SKM-1 treated with dmso at 0.1 percent for 144 hours (cell line): ENCODE measurements at regions not wholly inside any gene's neighbourhood (a gene's known extent, or its start where the extent isn't known, plus 50 kb on each side); places are given as distances from the start of the nearest gene placed in this dataset.
"Not testable (repeated sequence)": the region's sequence is repeated elsewhere in the genome, so short reads cannot be mapped to it uniquely, and the experiment has no call there.

ENCODE experiments used
- DNase-seq: peaks from one replicate; lab custom pipeline; 2025; ENCODE audit not compliant: unreplicated experiment; lab: John Stamatoyannopoulos, UW

DNA sequence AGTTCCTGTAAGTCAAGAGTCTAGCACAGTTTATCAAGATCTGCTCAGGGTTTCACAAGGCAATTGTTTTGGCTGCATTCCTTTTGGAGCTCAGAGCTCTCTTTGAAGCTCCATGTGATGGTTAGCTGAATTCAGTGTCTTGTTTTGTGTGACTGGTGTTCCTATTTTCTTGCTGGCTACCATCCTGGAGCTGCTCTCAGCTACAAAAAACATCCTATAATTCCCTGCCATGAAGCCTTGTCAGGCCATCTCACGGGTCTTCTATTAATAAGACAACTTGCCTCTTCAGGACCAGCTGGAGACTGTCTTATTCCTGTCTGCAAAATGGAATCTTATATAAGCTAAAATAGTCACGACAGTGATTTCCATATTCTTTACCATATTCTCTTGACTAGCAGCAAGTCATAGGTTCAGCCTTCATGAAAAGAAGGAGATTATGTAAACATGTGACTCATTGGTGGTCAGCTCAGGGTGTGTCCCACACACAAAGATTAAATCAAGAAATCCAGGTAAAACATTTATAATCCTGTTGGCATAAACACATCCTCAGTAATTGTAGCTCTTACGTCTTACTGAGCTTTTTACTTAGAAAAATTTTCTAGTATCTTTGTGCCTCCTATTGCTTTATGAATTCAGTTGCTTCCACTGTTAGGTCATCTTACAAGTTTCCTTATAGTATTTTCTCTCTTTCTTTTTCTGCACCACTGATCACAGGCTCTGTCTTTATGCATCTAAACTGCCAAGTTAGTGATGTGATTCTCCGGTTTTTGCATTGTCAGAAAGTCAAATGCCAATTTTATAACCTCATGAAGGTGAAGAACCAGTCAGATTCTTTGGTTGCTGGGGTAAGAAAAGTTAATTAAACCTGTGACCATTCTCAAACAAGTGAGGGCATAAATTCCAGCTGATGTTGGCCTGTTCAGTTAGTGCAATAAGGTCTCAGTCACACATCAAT, 378.5 kb upstream of the MGAT4C start:
- DNase-seq: no peak

DNA sequence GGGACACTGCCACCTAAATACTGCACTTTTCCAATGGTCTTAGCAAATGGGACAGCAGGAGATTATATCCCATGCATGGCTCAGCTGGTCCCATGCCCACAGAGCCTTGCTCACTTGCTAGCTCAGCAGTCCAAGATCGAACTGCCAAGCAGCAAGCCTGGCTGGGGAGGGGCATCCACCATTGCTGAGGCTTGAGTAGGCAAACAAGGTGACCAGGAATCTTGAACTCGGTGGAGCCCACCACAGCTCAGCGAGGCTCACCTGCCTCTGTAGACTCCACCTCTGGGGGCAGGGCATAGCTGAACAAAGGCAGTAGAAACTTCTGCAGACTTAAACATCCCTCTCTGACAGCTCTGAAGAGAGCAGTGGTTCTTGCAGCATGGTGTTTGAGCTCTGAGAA, 370.8 kb upstream of the MGAT4C start:
- no peak for DNase-seq

DNA sequence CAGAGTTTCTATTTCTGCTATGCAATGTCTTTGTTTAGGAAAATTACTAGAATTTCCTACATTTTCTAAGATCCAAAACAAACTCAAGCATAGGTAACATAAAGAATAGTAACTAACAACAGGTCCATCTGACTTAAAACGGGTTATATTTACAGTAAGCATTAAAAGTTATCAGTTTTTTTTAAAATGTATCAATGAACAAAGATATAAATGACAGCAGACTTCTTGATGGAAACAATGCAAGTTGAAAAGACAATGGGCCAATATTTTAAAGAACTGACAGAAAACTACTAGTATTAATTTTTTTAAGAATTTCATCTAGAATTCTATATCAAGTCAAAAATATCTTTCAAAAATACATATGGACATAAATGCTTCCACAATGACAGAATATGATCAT, 367.1 kb upstream of the MGAT4C start:
- no peak for DNase-seq

DNA sequence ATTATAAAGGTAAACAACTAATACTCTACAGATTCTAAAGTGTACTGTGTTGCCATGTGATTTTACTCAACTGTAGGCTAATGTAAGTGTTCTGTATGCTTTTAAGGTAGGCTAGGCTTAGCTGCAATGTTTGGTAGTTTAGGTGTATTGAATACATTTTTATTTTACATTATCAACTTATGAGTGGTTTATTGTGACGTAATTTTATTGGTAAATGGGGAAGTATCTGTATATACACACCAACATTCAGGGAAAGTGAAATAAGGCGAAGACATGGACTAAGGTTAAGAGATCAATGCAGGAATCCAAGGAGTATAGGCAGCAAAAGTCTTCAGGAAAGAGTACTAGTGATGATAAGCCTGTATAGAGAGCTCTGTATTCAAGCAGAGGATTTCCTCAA, 365.8 kb upstream of the MGAT4C start:
- DNase-seq: no peak

DNA sequence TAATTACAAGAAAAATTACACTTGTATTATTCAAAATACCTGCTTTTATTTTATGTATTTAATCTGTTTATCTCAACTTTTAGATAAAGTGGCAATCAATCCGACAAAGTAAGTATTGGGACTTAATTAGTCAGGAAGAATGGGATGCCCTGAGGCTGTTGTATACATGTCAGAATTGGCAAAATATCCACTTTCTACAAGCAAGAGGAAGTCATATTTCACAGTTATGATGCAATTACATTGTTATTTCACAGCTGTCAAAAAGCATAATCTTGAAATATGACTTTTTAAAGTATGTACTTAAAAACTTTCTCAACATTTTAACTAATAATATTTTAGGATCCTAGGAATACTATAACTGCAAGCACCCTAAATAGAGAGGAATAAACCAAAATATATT, 357.1 kb upstream of the MGAT4C start:
- DNase-seq: no peak

DNA sequence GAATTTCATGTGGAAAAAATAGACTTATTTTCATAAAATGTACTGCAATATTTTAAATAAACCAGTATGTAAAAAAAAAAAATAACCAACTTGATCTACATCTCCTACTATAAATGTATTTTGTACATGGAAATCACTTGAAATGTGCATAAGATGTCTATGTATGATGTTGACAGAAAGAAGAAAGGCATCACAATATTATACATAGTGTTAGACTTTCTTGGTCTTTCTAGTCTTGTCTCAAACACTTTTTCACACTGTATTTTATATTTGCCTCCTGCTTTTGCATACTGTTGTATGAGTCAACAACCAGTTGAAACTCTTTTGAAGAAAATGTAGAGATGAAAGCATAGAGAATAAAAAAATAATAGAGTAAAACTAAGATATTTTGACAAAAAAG, 352.4 kb upstream of the MGAT4C start:
- DNase-seq: no peak

DNA sequence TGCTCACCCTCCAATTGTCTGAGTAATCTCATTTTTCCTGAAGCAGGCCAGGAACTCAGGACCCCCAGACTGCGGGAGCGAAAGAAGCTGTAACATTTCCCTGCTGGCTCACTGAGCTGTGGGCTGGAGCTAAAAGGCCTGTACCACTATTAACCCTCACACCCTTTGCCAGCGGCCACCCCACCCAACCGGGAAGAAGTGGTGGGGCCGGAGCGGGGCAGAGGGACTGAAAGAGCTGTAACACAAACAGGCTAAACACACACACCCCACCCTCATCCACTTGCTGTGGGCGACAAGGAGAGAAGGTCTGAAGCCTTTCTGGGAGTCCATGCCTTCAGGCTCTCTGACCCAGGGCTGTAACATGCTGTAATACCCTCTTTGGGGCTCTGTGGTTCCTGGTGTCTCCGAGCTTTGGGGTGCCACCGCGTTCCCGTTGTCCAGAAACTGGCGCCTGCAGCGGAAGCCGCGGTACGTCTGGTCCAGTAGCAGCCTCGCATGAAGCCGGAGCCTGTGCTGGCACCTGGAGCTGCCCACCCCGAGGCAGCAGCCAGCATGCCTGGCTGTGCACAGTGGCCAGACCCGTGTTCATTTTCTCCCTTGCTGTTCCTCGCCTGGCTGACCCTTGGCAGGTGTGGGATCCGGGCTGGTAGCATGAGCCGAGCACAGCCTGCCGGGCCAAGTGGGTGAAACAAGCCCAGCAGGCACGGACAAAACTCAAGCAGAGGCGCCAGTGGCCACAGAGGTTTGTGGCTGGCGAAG, 345.5 kb upstream of the MGAT4C start:
- DNase-seq: no peak

DNA sequence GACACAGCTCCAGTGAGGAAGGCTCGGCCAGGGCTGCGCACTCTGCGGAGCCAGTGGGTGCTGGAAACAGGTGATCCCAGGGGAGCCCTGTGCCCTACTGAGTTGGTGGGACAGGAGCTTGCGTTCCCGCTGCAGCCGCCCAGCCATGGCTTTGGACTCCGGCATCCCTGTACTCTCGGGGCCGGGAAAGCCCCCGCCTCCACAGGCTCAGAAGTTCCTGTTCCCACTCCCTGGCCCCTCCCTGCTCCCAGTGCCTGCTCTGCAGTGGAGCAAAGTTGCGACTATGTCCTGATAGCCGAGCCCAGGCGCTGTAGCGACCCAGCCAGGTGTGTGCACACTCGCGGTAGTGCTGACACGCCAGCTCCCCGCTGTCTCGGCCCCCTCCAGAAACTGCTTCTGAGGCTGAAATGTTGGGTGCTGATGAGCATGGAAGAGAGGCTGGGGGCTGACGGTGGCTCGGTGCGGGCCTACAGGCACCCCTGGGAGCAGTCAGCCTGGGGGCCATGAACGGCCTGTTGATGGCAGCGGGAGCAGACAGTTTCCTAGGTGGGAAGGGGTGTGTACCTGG, 344.6 kb upstream of the MGAT4C start:
- DNase-seq: no peak

DNA sequence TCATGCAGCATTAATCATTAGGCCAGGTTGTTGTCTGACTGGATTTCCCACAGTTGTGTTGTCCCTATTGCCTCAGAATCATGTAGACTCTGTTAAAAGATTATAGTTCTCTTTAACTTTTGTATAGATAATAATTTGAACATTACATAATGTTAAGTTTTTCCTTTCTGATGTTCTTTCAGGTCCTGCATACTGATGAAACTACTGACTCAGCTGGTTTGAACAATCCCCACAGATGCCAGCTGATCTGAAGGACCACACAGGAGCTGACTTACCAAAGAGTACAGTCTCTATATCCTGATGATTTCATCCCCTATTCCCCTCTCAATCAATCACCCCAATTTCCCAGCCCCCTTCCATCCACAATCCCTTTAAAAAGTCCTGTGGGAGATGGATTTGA, 341.2 kb upstream of the MGAT4C start:
- DNase-seq: no peak

DNA sequence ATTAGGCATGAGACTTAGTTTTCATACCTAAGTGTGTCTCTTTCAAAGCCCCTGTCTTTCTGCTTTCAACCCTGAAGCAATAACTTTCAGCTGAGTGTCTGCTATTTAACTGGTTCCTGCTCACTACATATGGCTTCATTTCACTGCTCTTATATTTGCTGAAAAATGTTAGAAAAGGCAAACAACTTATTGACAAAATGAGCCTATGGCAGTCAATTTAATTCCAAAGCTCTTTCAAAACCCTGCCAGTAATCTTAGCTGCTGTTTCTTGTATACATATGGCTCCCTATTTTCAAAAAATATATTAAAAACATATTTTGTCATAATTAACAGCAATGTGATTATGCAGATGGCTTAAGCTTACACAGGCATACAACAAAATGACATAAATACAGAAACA, 334.1 kb upstream of the MGAT4C start:
- DNase-seq: no peak

DNA sequence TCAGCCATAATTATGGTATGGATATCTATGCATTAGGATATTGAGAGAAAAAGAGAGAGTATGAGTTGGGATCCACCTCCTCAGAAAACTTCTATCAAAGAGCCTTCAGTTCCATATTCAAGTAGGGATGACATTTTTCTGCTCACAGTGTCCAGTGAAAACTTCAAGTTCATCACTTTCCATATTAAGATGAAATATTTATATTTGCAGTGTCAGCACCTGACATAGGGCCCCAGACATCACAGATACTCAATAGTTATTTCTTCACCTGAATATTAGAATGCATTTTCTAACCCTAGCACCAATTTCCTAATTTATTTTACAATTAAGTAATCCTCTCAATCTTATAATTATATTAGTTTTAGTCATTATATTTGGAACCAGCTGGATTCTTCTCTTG, 318.0 kb upstream of the MGAT4C start:
- no peak for DNase-seq

DNA sequence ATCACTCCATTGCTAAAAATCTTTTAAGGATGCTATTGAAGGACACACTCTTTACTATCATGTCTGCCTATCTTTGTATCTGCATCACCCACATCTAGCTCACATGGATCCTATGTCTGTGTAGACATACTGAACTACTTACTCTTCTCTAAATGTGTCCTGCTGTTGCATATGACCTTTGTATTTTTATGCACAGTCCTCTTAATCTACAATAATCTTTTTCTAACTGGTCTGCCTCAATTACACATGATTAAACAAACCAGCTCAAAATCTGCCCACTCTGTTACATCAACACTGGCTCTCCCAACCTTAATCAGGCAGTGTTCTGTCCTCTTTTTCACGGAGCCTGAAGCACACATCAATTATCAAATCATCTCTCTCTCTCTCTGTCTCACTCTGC, 316.3 kb upstream of the MGAT4C start:
- DNase-seq: no peak

DNA sequence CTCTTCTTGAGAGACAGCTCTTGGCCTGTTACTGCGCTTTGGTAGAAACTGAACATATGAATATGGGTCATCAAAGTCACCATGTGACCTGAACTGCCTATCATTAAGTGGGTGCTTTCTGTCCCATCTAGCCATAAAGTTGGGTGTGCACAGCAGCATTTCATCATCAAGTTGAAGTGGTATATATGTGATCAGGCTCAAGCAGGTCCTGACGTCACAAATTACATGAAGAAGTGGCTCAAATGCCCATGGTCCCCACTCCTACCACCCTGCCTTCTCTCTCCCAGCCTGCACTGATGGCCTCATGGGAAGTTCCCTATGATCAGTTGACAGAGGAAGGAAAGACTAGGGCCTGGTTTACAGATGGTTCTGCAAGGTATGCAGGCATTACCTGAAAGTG, 308.8 kb upstream of the MGAT4C start:
- DNase-seq: no peak

DNA sequence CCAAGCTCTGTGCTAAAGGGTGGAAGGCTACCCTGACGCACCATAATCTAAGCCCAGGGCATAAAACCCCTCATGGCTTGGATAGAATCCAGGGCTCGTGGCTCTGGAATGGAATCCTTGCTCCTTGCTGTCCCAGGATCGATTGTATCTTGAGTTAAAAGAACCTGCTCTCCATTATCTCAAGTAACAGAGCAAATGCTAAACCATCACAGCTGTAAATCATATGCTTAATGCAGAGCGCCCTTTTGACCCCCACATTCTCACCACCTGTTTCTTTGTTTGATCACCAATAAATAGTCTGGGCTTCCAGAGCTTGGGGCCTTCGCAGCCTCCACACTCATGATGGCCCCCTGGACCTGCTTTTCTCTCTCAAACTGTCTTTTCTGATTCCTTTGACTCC, 299.3 kb upstream of the MGAT4C start:
- DNase-seq: not testable (repeated sequence)

DNA sequence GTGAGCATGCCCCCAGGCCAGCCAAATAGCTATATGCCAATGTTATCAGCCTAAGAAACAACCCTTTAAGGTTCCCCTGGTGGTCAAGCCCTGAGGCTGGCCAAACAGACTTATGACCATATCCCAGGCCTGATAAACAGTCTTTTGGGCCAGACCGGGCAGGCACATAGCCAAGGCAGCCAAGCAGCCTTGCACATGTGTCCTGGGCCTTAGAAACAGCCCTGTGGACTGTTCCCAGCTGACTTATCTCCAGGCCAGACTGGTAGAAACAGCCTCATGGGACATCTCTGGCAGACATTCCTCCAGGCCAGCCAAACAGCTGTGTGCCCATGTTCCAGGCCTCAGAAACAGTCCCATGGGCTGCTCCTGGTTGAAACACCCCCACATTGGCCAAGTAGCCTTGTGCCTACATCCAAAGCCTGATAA, 295.0 kb upstream of the MGAT4C start:
- no peak for DNase-seq

DNA sequence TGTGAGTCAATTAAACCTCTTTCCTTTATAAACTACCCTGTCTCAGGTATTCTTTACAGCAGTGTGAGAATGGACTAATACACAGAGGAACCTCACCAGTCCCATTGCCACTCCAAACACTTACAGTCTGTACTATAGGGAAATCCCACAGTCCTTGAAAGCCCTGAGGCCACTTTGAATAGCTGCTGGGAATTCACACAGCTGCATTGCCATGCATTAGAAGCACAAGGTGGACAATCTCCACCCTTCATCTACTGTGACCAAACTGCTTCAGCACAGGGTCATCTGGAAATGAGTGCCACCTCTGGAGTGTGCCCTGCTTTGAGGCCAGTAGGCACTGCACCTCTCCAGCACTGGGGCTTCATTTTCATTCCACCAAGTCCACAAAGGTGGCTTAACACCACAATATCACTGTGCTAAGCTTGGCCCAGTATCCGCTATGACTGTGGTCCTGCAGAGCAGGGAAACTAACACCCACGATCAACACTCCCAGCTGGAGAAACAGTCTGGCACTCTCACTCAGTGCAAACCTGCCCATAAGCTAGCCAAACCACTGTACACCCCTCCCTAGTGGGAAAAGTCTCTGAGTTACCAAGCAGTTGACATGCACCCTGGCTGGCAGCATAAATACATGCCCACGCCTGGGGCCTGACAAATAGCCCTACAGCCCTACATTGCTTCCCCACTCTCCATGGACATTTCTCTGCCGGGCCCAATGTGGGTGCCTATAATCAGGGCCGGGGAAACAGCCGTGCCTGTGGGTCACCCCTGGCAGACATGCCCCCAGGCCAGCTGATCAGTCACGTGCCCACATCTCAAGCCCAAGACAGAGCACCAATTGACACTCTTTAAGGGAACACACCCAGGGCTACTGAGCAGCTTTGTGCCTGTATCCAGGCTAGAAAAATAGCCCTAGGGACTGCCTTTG, 294.3 kb upstream of the MGAT4C start:
- DNase-seq: no peak

DNA sequence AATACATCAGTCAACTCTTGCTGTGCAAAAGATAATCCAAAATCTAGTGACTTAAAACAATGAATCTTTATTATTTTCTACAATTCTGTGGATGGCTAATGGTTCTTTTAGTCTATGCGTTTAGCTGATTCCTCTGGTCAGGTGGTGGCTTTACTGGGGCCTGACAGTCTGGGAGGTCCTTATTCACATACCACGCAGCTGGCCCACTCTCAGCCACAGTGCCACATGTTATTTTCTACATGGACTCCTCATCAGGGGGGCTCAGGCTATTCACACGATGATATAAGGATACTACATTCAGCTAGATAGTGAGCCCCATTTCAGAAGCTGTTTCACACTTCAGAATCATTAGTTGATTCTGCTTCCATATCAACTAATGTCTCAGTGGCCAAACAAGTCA, 287.5 kb upstream of the MGAT4C start:
- no peak for DNase-seq

DNA sequence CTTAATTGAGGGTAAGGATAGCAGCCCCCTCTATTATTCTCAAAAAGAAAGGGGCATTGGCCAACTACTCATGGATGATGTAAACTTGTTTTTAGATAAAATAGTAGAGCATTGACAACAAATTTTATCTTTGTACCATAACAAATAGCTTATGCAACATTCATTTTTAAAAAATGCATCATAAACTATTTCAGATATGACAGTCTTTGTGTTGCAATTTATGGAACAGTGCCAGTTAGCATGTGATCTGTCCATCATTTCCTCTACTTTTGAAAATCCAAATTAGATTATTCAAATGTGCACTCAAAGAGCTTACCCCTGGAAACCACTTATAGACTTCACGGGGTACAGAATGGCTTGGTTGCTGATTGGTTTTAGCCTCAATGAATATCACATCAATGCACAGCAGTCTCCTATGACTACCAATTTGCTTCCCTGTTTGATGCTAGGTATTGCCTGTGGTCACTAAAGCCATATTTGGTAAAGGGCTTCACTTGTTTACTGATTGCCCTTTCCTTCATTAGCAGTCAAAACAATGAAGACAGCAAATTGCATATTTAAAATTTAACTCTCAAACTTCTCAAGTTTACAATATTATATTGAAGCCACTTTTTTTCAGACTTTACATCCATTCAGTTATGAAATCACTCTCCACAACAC, 274.9 kb upstream of the MGAT4C start:
- DNase-seq: no peak

DNA sequence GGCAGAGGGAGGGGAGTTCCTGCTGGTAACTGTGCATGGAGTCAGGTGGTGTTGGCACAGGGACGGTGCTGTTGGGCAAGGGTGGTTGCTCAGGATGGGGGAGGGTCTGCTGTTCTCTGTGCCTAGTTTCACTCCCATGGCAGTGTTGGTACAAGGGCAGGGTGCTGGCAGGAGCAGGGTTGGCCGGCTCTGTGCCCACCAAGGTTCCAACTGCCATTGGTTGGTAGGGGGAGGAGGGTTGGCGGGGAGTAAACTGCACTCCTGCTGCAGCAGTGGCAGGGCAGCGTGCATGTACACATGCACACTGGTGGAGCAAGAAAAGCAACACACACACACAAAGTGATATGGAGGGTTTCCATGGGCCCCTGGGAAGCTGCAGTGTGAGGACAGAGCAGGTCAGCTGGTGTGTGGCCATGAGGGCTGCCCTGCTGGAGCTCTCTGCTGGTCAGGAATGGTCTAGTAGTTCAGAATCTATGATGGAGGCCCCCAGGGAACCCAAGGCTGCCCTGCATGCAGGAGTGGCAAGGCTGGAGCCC, 269.9 kb upstream of the MGAT4C start:
- DNase-seq: no peak

DNA sequence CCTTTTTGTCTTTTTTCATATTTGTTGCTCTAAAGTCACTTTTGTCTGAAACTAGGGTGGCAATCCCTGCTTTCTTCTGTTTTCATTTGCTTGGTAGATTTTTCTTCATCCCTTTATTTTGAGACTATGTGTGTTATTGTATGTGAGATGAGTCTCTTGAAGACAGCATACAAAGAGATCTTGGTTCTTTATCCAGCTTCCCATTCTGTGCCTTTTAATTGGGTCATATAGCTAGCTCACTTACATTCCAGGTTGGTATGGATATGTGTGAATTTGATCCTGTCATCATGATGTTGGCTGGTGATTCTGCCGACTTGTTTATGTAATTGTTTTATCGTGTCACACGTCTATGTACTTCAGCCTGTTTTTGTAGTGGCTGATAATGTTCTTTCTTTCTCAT, 267.7 kb upstream of the MGAT4C start:
- DNase-seq: no peak
